Astrocyte (in vitro differentiated cells and primary cell): ENCODE measurements at regions not wholly inside any gene's neighbourhood (a gene's known extent, or its start where the extent isn't known, plus 50 kb on each side); places are given as distances from the start of the nearest gene placed in this dataset.
"Not testable (repeated sequence)": the region's sequence is repeated elsewhere in the genome, so short reads cannot be mapped to it uniquely, and the experiment has no call there.

ENCODE experiments used
- DNase-seq: peaks from one replicate; pipeline ENCODE4 v3.0.0-alpha.2; 2010; ENCODE audit warnings: low read depth
- FAIRE-seq: peaks from 2 replicates; lab custom pipeline; 2011; peaks lifted over from hg19 to GRCh38; lab: Jason Lieb, UNC
- H2AFZ ChIP-seq: 2 replicates; pipeline ENCODE4 v1.6.0; 2012; ENCODE audit warnings: low read depth, low read length, inconsistent platforms
- H3K27ac ChIP-seq: 2 replicates; pipeline ENCODE4 v1.5.1; 2011; ENCODE audit warnings: low read depth, low read length, inconsistent platforms
- H3K27me3 ChIP-seq: 2 replicates; pipeline ENCODE4 v1.6.0; 2011; ENCODE audit warnings: low read length, inconsistent platforms; ENCODE audit not compliant: insufficient read depth
- H3K36me3 ChIP-seq: 2 replicates; pipeline ENCODE4 v1.5.1; 2011; ENCODE audit warnings: low read length, inconsistent platforms; ENCODE audit not compliant: insufficient read depth
- H3K4me1 ChIP-seq: 2 replicates; pipeline ENCODE4 v1.5.1; 2011; ENCODE audit warnings: low read length, inconsistent platforms; ENCODE audit not compliant: insufficient read depth
- H3K4me2 ChIP-seq: 2 replicates; pipeline ENCODE4 v1.6.0; 2012; ENCODE audit warnings: low read length, inconsistent platforms
- H3K4me3 ChIP-seq: 2 replicates; pipeline ENCODE4 v1.5.1; 2011; ENCODE audit warnings: low read depth, mild to moderate bottlenecking, low read length, inconsistent platforms; ENCODE audit not compliant: insufficient read depth
- H3K79me2 ChIP-seq: 2 replicates; pipeline ENCODE4 v1.6.0; 2012; ENCODE audit warnings: mild to moderate bottlenecking, low read length, inconsistent platforms; ENCODE audit not compliant: insufficient read depth
- H3K9ac ChIP-seq: 2 replicates; pipeline ENCODE4 v1.6.0; 2012; ENCODE audit warnings: mild to moderate bottlenecking, low read length, inconsistent platforms
- H3K9me3 ChIP-seq: 2 replicates; pipeline ENCODE4 v1.5.1; 2012; ENCODE audit warnings: low read depth, mild to moderate bottlenecking, low read length, inconsistent platforms; ENCODE audit not compliant: insufficient read depth
- H4K20me1 ChIP-seq: 2 replicates; pipeline ENCODE4 v1.6.0; 2012; ENCODE audit warnings: low read length, inconsistent platforms; ENCODE audit not compliant: insufficient read depth
- H3K27ac Mint-ChIP-seq: one replicate; pipeline ENCODE4 v1.8.0; 2021; ENCODE audit warnings: mild to moderate bottlenecking, mixed read lengths; ENCODE audit not compliant: unreplicated experiment
- H3K27me3 Mint-ChIP-seq: one replicate; pipeline ENCODE4 v1.8.0; 2021; ENCODE audit warnings: low read depth, mixed read lengths; ENCODE audit not compliant: unreplicated experiment
- H3K36me3 Mint-ChIP-seq: one replicate; pipeline ENCODE4 v1.8.0; 2021; ENCODE audit warnings: low read depth, mixed read lengths; ENCODE audit not compliant: unreplicated experiment
- H3K4me1 Mint-ChIP-seq: one replicate; pipeline ENCODE4 v1.8.0; 2021; ENCODE audit warnings: low read depth, mixed read lengths; ENCODE audit not compliant: unreplicated experiment
- H3K4me3 Mint-ChIP-seq: one replicate; pipeline ENCODE4 v1.8.0; 2021; ENCODE audit warnings: mild to moderate bottlenecking, moderate library complexity, mixed read lengths; ENCODE audit not compliant: unreplicated experiment
- H3K9me3 Mint-ChIP-seq: one replicate; pipeline ENCODE4 v1.8.0; 2021; ENCODE audit warnings: mild to moderate bottlenecking, mixed read lengths; ENCODE audit not compliant: unreplicated experiment

DNA sequence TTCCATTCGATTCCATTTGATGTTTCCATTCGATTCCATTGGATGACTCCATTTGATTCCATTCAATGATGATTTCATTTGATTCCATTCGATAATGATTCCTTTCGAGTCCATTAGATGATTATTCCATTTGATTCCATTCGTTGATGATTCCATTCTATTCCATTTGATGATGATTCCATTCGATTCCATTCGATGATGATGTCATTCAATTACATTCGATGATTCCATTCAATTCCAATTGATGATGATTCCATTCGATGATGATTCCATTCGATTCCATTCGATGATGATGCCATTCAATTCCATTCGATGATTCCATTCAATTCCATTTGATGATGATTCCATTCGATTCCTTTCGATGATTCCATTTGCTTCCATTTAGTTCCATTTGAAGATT is 635.6 kb downstream of the TP53TG3F start:
- peaks cover 64% of the 10 kb centered on the region for H3K9me3 Mint-ChIP-seq
- H3K36me3 Mint-ChIP-seq: not testable (repeated sequence)
- H3K9me3 ChIP-seq: peaks cover 39% of the 10 kb centered on the region

GRCh38 chr16:34096911-34097310 is 637.5 kb downstream of the TP53TG3F start:
- H3K4me1 Mint-ChIP-seq, H3K27me3 Mint-ChIP-seq, H3K4me1 ChIP-seq, H3K9ac ChIP-seq, H3K4me3 Mint-ChIP-seq, H3K79me2 ChIP-seq, H3K36me3 ChIP-seq, H3K36me3 Mint-ChIP-seq, H3K4me2 ChIP-seq, FAIRE-seq, H3K27ac Mint-ChIP-seq, H2AFZ ChIP-seq, DNase-seq, H3K27ac ChIP-seq, H3K27me3 ChIP-seq, H3K4me3 ChIP-seq, H4K20me1 ChIP-seq: not testable (repeated sequence)
- H3K9me3 Mint-ChIP-seq: peaks cover 56% of the 10 kb centered on the region
- peaks cover 36% of the 10 kb centered on the region for H3K9me3 ChIP-seq

More for the DNA sequence above, 635.6 kb downstream of the TP53TG3F start:
- H3K4me1 ChIP-seq, H3K36me3 ChIP-seq, DNase-seq, H3K79me2 ChIP-seq, H3K4me1 Mint-ChIP-seq, H3K27ac ChIP-seq, H3K4me3 ChIP-seq, H3K27me3 ChIP-seq, H4K20me1 ChIP-seq, H3K4me3 Mint-ChIP-seq, H3K4me2 ChIP-seq, H2AFZ ChIP-seq, H3K27ac Mint-ChIP-seq, H3K9ac ChIP-seq, FAIRE-seq, H3K27me3 Mint-ChIP-seq: not testable (repeated sequence)

DNA sequence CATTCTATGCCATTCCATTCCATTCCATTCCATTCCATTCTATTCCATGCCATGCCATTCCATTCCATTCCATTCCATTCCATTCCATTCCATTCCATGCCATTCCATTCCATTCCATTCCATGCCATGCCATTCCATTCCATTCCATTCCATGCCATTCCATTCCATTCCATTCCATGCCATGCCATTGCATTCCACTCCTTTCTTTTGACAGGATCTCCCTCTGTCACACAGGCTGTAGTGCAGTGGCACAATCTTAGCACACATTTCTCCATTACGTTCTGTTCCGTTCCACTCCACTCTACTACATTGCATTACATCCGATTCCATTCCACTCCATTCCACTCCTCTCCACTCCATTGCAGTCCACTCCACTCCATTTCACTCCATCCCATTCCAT is 637.9 kb downstream of the TP53TG3F start:
- not testable (repeated sequence) for H3K4me3 Mint-ChIP-seq, H3K4me3 ChIP-seq, H2AFZ ChIP-seq, H3K4me1 ChIP-seq, H3K9ac ChIP-seq, H3K27ac ChIP-seq, H3K4me2 ChIP-seq, H4K20me1 ChIP-seq, H3K36me3 ChIP-seq, H3K79me2 ChIP-seq, H3K27me3 Mint-ChIP-seq, H3K27me3 ChIP-seq, FAIRE-seq, H3K36me3 Mint-ChIP-seq, H3K4me1 Mint-ChIP-seq, H3K27ac Mint-ChIP-seq
- DNase-seq: peak; percentile 16
- H3K9me3 Mint-ChIP-seq: peaks cover 58% of the 10 kb centered on the region
- H3K9me3 ChIP-seq: peaks cover 36% of the 10 kb centered on the region

GRCh38 chr16:34098033-34098432 is 638.6 kb downstream of the TP53TG3F start:
- H3K9me3 Mint-ChIP-seq: peaks cover 56% of the 10 kb centered on the region
- H3K36me3 Mint-ChIP-seq: not testable (repeated sequence)

DNA sequence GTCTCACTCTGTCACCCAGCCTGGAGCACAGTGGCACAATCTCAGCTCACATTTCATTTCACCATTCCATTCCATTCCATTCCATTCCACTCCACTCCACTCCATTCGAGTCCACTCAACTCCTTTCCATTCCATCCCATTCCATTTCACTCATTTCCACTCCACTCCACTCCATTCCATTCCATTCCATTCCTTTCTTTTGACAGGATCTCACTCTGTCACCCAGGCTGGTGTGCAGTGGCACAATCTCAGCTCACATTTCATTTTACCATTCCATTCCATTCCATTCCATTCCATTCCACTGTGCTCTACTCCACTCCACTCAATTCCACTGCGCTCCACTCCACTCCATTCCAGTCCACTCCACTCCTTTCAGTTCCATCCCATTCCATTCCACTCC is 639.6 kb downstream of the TP53TG3F start:
- not testable (repeated sequence) for DNase-seq, H3K27ac Mint-ChIP-seq, H3K4me3 ChIP-seq, H3K36me3 ChIP-seq, H3K9ac ChIP-seq, H2AFZ ChIP-seq, H3K27ac ChIP-seq, H3K36me3 Mint-ChIP-seq, H4K20me1 ChIP-seq, H3K4me1 ChIP-seq, H3K4me1 Mint-ChIP-seq, FAIRE-seq, H3K4me2 ChIP-seq, H3K79me2 ChIP-seq, H3K4me3 Mint-ChIP-seq, H3K27me3 ChIP-seq, H3K27me3 Mint-ChIP-seq
- peaks cover 36% of the 10 kb centered on the region for H3K9me3 ChIP-seq
- peaks cover 55% of the 10 kb centered on the region for H3K9me3 Mint-ChIP-seq

More at GRCh38 chr16:34098033-34098432, 638.6 kb downstream of the TP53TG3F start:
- not testable (repeated sequence) for DNase-seq, H3K9ac ChIP-seq, H3K4me1 ChIP-seq, H3K27ac ChIP-seq, H3K27me3 Mint-ChIP-seq, H2AFZ ChIP-seq, H4K20me1 ChIP-seq, H3K4me2 ChIP-seq, FAIRE-seq, H3K4me3 Mint-ChIP-seq, H3K27ac Mint-ChIP-seq, H3K27me3 ChIP-seq, H3K79me2 ChIP-seq, H3K36me3 ChIP-seq, H3K4me1 Mint-ChIP-seq, H3K4me3 ChIP-seq
- H3K9me3 ChIP-seq: peaks cover 36% of the 10 kb centered on the region
